ENCODE measurements at regions not wholly inside any gene's neighbourhood (a gene's known extent, or its start where the extent isn't known, plus 50 kb on each side); places are given as distances from the start of the nearest gene placed in this dataset.

GRCh38 chr21:24046829-24047443, 1560.3 kb downstream of the MRPL39 start:
- H3K4me3 ChIP-seq (ENCODE audit: low read depth in 1 of 3, low read length in 3 of 3) = no peak overlapping the region
- H3K27me3 ChIP-seq (ENCODE audit: control insufficient read depth in 4 of 4, insufficient read depth in 4 of 4, low read length in 3 of 4) = peaks cover 0 to 4% (median 0%) of the 10 kb centered on the region in 4 donors
- TF ChIP-seq HNF4G (IDR thresholded peaks at IDR 0.05) (no peak), GABPA (IDR thresholded peaks at IDR 0.05 in 1 of 2, conservative IDR thresholded peaks at IDR 0.05 in 1 of 2) (no peak), REST (IDR thresholded peaks at IDR 0.05) (no peak), HNF4A (conservative IDR thresholded peaks at IDR 0.05) (no peak), TAF1 (conservative IDR thresholded peaks at IDR 0.05) (no peak), SP1 (IDR thresholded peaks at IDR 0.05) (no peak), EGR1 (IDR thresholded peaks at IDR 0.05; ENCODE audit: low read depth in 2 of 2) (no peak), RAD21 (IDR thresholded peaks at IDR 0.05) (no peak), JUND (IDR thresholded peaks at IDR 0.05) (no peak), FOXA2 (IDR thresholded peaks at IDR 0.05) (no peak), ZBTB33 (IDR thresholded peaks at IDR 0.05) (no peak), RXRA (IDR thresholded peaks at IDR 0.05) (no peak), YY1 (IDR thresholded peaks at IDR 0.05) (no peak), FOXA1 (IDR thresholded peaks at IDR 0.05) (no peak), NR2F2 (IDR thresholded peaks at IDR 0.05) (no peak), ATF3 (IDR thresholded peaks at IDR 0.05) (no peak), CTCF (IDR thresholded peaks at IDR 0.05; ENCODE audit: low read depth, low read length, missing input control) (no peak), MAX (IDR thresholded peaks at IDR 0.05) (no peak)
- 79% methylated on average over 6 of the region's 6 CpGs for WGBS
- no peaks in the 10 kb centered on the region for H3K4me1 ChIP-seq (ENCODE audit: control insufficient read depth in 4 of 4, insufficient read depth in 4 of 4, low read length in 3 of 4)
- H3K9me3 ChIP-seq (ENCODE audit: control insufficient read depth in 4 of 4, low read length in 3 of 4) = no peaks in the 10 kb centered on the region
- no peaks in the 10 kb centered on the region for H3K36me3 ChIP-seq (ENCODE audit: control insufficient read depth in 4 of 4, insufficient read depth in 3 of 4, low read depth in 1 of 4, low read length in 3 of 4)
- no peak overlapping the region for H3K27ac ChIP-seq (ENCODE audit: low read depth in 1 of 2, low read length in 2 of 2)
- DNase-seq (ENCODE audit: low spot score) = no peak
- no peak overlapping the region for H3K9ac ChIP-seq (ENCODE audit: low read depth in 1 of 2, low read length in 2 of 2)
